Renal cortex interstitium (tissue), 11 donors: ENCODE measurements at regions not wholly inside any gene's neighbourhood (a gene's known extent, or its start where the extent isn't known, plus 50 kb on each side); places are given as distances from the start of the nearest gene placed in this dataset.

Experiments
- DNase-seq, 11 donors: peaks; one replicate each; pipeline ENCODE4 v3.0.0-alpha.2; 2013; ENCODE audit warnings: low read depth in 9 of 11, low spot score in 4 of 11; ENCODE audit errors: extremely low read depth in 1 of 11

- DNase-seq = no peak
Measured at GRCh38 chr22:48905206-48905975, 922.3 kb downstream of the BRD1 start.

- DNase-seq = peak in 1 of 11 donors; percentile 9
Measured at GRCh38 chr22:48902983-48903650, 924.6 kb downstream of the BRD1 start.

GRCh38 chr22:48902001-48902869 is 925.4 kb downstream of the BRD1 start:
- no peak for DNase-seq

DNA sequence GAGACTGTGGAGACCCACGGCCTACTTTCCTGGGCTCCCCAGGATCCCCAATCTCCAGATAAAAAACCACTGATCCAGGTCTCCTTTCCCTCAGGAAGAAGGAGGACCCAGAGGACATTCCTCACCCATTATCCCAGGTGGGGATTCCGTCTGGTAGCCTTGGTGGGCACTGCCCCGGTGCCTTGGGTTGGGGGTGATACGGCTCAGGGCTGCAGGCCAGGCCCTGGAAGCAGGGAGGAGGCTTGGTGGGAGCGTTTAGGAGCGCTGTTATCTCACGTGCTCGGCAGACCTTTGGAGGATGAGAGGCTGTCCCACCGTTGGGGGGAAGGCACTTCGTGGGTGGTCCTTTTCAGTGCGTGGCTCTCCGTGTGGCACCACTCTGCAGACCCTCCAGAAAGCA is 926.3 kb downstream of the BRD1 start:
- DNase-seq = no peak

DNA sequence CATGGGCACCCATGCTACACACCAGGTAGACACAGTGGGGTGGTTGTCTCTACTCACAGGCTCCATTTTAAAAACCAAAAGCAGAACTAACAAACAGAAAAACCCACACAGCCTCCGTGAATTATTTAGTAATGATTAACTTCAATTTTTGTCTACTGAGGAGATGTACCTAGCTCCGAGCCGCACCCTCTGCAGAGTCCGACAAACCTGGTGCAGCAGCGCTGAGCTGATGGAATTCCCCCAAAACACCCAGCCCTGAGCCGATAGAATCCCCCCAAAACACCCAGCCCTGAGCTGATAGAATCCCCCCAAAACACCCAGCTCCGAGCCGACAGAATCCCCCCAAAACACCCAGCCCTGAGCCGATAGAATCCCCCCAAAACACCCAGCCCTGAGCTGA is 927.0 kb downstream of the BRD1 start:
- DNase-seq = no peak

- no peak for DNase-seq
Measured at GRCh38 chr22:48900327-48900597, 927.4 kb downstream of the BRD1 start.

- no peak for DNase-seq
Measured at GRCh38 chr22:48899523-48900326, 927.9 kb downstream of the BRD1 start.

- DNase-seq = no peak
Measured at GRCh38 chr22:48898524-48899250, 929.0 kb downstream of the BRD1 start.

GRCh38 chr22:48897645-48898370 is 929.9 kb downstream of the BRD1 start:
- no peak for DNase-seq

DNA sequence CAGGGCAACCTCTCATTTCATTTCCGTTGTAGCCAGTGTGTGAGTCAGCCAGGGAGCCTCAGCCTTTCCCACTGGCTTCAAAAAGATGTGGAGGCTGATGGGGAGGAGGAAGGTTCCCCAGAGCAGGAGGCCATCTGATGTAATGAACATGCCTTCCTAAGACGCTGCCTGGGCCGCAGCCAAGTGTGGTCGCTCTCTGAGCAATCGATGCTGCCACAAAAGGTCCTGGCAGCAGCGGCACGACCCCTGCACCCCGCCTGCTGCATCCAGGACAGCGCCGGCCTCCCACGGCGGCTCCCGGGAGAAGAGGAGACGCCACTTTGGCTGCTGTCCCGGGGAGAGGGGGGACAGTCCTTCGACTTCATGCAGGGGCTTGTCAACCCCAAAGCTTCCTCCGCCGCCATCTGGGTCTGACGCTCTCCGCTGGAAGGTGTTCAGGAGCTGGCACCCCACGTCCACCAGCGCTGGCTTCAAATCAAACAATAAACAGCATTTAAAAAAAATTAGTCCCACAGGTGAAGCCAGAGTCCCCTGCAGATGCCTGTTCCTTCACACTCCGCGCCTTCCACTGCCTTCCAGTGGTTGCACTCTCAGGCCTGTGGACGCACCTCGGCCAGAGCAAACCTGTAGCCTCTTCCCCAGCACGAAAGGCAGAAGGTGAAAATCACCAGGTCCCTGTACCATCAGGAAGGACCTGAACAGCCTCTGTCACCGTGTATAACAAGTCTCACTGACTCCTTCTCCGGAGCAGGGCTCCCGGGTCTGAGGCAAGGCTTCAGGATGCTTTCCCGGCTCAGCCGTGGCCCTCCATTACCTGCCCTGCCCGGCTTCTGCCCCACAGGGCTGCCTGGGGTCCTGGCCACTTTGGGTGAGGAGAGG is 930.7 kb downstream of the BRD1 start:
- DNase-seq = no peak

- no peak for DNase-seq
Measured at GRCh38 chr22:48895831-48896765, 931.6 kb downstream of the BRD1 start.

- DNase-seq = no peak
Measured at GRCh38 chr22:48895336-48895735, 932.3 kb downstream of the BRD1 start.

GRCh38 chr22:48894804-48895250 is 932.8 kb downstream of the BRD1 start:
- no peak for DNase-seq

GRCh38 chr22:48894064-48894671 is 933.5 kb downstream of the BRD1 start:
- no peak for DNase-seq

- DNase-seq = no peak
Measured at GRCh38 chr22:48893288-48894063, 934.2 kb downstream of the BRD1 start.
